Activated CD4-positive, alpha-beta T cell treated with anti-CD3 and anti-CD28 coated beads, Interleukin-2, amount 50 U/mL, for 24 hours (primary cell): ENCODE measurements at regions not wholly inside any gene's neighbourhood (a gene's known extent, or its start where the extent isn't known, plus 50 kb on each side); places are given as distances from the start of the nearest gene placed in this dataset.
"Not testable (repeated sequence)": the region's sequence is repeated elsewhere in the genome, so short reads cannot be mapped to it uniquely, and the experiment has no call there.

Experiments
- DNase-seq, 2 donors: peaks; one replicate each; pipeline ENCODE4 v3.0.0-alpha.2; 2020; ENCODE audit warnings: low read depth in 1 of 2, low spot score in 1 of 2

GRCh38 chr6:121748850-121749249, 313.4 kb downstream of the GJA1 start:
- DNase-seq = no peak

GRCh38 chr6:121755485-121755884, 320.0 kb downstream of the GJA1 start:
- no peak for DNase-seq

DNA sequence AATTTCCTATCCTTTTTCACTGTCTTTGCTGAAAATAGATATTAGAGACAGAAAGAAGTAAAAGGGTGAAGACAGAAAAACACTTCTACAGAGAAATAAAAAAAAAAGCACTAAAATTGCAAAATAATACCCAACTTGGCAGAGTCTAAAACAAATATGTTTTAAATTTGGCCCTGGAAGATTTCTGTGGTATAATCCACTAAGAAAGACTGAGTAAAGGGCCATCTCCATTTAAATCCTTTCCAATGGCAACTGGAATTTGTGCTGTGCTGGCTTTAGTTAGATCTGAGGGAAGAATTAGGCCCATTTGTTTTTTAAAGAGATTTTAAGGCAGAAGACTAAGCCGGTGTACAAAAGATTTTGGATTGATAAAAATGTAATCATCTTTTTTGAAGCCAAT, 321.2 kb downstream of the GJA1 start:
- no peak for DNase-seq

DNA sequence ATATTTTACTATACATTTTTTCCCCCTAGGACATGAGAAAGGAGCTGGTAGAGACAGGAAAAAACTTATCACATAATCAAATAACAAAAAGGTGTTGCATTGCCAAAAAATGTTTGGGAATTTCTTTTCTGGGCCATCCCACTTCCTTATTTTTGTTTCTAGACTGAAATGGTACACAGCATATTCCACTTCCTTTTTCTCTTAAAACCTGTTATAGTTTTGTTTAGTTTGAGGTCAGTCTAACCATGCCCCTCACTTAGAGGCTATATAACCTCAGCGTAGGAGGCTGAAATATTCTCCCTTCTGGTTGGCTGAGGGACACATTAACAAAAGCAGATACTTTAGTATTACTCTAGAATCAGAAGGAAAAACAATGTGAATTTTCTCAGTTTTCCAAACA, 323.9 kb downstream of the GJA1 start:
- no peak for DNase-seq

GRCh38 chr6:121760191-121760590, 324.7 kb downstream of the GJA1 start:
- no peak for DNase-seq

DNA sequence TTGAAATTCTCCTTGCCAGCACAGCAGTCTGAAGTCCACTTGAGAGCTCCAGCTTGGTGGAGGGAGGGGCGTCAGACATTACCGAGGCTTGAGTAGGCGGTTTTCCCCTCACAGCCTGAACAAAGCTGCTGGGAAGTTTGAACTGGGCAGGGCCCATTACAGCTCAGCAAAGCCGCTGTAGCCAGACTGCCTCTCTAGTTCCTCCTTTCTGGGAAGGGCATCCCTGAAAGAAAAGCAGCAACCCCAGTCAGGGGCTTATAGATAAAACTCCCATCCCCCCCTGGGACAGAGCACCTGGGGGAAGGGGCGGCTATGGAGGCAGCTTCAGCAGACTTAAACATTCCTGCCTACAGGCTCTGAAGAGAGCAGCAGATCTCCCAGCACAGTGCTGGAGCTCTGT, 325.3 kb downstream of the GJA1 start:
- DNase-seq = no peak

DNA sequence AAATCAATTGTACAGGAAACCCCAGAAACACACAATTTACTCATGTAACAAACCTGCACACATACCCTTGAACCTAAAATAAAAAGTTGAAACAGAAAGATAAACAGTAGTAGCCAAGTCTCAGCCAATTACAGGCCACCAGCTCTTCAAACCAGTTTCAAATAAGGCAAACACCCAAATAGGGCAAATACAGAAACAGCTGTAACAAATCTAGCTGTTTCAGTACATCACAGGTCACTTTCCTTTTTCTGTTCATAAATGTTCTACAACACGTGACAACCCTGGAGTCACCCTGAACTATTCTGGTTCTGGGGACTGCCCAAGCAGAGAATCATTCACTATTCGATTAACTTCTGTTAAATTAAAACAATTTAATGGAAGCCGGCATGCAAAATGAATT, 329.0 kb downstream of the GJA1 start:
- no peak for DNase-seq

GRCh38 chr6:121765060-121765459, 329.6 kb downstream of the GJA1 start:
- DNase-seq = no peak

- DNase-seq = no peak
Measured at GRCh38 chr6:121767211-121767610, 331.8 kb downstream of the GJA1 start.

DNA sequence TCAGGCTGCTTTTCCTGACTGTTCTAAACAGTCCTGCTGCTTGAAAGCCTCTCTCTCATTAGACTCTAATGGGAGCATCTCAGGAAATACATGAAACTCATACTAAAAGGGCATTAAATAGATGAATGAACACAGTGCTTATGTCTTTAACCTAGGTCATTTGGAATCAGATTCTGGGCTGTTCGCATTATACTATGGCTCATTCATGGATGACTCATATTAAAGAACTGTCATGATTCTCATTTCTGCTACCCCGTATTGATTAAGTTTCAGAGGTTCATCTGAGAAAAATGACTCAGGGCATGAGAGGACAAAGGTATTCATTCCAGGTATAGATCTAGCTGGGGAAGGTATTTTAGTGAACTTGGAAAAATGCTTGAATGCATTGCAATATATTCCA, 335.5 kb downstream of the GJA1 start:
- no peak for DNase-seq

DNA sequence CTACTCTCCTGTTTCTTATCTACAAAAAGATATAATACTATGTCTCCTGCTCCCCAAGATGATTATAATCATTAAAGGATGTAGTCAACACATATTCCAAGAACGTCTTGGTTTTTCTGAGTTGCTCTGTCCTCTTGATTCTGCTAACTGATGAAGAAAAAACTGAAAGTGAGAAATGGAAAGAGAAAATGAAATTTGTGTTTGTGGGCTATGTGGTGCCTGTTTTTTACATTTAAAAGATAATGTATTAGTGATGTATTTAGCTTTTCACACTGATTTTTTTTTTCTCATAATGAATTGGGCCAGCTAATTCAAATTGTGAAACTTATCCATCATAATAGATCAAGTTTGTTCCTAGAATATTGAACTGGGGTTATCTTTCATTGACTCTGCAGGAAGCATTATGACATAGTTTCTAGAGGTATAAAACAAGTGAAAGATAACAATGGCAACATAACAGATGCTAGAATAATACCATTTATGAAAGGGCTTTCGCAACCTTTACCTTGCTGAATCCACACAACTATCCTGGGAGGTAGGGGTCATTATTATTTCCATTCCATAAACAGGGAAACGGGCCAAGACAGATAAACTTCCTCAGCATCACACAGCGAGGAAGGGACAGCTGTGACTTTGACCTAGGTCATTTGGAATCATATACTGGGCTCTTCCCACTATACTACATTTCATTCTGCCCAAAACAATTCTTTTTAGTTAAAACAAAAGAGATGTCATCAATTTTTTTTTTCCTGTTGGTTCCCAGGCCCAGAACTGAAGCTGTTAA, 336.7 kb downstream of the GJA1 start:
- no peak for DNase-seq

DNA sequence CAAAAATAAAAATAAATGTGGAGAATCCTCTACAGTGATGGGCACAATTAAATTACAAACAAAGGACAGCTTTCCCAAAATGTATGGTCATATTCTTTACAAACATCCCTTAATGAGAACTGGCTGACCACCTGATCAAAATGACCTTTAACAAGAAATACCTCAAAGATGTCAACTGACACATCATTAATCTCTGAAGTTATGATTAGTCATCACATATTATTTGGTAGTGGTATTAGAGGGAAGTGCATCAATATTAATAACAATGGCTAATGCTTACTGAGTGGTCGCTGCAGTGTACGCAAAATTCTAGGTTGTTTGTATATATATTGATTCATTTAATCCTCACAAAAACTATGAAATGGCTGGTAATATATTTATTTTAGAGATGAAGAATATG, 340.6 kb downstream of the GJA1 start:
- DNase-seq = no peak

- no peak for DNase-seq
Measured at GRCh38 chr6:121780325-121781321, 345.2 kb downstream of the GJA1 start.

GRCh38 chr6:121791396-121792315, 356.2 kb downstream of the GJA1 start:
- DNase-seq = no peak

DNA sequence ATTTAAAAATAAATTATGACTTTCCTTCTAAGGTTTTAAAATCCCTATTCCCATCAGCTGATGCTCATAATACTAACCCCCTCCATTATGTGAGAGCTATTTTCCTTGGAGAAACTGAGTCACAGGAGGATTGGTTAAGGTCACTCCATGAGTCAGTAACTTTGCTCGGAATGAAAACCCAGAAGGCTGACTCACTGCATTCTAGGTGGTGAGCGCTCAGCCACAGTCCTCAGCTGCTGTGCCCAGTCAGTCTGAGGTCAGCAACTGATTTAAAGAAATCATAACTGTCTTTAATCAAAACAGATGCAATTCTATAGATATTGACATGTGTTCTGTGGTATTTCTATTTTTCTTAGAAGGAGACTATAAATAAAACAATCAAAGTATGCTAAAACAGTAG, 359.2 kb downstream of the GJA1 start:
- DNase-seq = no peak

DNA sequence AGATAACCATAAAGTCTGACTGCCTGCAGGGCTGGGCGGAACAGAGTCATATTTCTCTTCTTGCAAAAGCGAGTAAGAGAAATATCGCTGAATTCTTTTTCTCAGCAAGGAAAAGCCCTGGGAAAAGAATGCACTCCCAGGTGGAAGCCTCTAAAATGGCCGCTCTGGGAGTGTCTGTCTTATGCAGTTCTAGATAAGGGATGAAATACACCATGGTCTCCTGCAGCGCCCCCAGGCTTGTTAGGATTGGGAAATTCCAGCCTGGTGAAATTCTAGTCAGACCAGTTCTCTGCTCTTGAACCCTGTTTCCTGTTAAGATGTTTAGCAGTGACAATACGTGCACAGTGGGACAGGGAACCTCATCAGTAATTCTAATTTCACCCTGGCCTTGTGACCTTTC, 362.2 kb downstream of the GJA1 start:
- DNase-seq = not testable (repeated sequence)

DNA sequence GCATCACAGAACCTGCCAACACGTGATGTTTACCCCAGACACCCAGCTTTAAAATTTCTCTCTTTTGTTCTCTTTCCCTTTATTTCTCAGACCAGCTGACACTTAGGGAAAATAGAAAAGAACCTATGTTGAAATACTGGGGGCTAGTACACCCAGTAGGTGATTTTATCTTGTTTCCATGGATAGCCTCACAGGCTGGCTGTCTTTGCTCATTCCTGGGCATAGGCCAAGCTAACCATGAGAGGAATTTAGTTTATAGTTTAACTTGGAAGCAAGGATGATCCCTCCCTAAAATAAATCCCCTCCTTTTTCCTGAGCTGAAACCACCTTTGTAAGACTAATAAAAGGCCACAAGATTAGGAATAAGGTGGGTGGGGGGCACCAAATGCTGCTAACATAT, 362.7 kb downstream of the GJA1 start:
- DNase-seq = not testable (repeated sequence)

DNA sequence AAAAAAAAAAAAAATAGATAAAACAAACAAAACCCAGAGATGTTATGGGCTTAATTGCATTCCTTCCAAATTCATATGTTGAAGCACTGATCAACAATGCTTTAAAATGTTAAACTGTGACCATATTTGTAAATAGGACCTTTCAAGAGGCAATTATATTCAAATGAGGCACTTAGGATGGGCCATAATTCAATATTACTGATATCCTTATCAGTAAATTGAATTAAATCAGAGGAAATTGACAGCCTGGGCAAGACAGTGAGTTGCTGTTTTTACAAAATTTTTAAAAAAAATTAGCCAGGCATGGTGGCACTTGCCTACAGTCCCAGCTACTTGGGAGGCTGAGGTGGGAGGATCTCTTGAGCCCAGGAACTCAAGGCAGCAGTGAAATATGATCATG, 364.1 kb downstream of the GJA1 start:
- DNase-seq = no peak

DNA sequence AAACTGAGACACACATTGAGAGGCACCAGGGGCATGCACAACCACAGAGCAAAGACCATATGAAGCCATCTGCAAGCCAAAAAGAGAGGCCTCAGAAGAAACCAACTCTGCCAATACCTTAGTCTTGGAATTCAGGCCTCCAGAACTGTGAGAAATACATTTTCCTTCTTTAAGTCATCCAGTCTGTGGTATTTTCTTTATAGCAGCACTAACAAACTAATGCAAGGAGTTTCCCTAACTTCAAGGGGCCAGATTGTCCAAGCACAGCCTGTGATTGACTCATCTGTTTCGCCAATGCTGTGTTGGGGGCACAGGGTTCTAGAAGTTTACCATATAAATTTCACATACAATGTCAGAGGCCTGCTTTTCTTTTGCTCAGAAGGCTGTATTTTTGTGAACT, 364.6 kb downstream of the GJA1 start:
- DNase-seq = no peak

- DNase-seq = no peak
Measured at GRCh38 chr6:121806116-121806515, 370.7 kb downstream of the GJA1 start.

GRCh38 chr6:121809211-121809610, 373.8 kb downstream of the GJA1 start:
- DNase-seq = no peak
